GM10266 (cell line): ENCODE measurements at regions not wholly inside any gene's neighbourhood (a gene's known extent, or its start where the extent isn't known, plus 50 kb on each side); places are given as distances from the start of the nearest gene placed in this dataset.
A peak's percentile ranks its signal among the peaks of the same experiment; 100 is the strongest.
"Not testable (repeated sequence)": the region's sequence is repeated elsewhere in the genome, so short reads cannot be mapped to it uniquely, and the experiment has no call there.

Experiments used
- DNase-seq: peaks from one replicate; pipeline ENCODE4 v3.0.0; 2012; ENCODE audit errors: extremely low spot score
- TF ChIP-seq, protein P1 (sequence below): IDR thresholded peaks from 2 replicates; pipeline ENCODE4 v1.5.1; 2012; ENCODE audit warnings: mild to moderate bottlenecking, low read depth; ENCODE audit not compliant: control insufficient read depth, insufficient read depth; ENCODE audit errors: missing control alignments

DNA sequence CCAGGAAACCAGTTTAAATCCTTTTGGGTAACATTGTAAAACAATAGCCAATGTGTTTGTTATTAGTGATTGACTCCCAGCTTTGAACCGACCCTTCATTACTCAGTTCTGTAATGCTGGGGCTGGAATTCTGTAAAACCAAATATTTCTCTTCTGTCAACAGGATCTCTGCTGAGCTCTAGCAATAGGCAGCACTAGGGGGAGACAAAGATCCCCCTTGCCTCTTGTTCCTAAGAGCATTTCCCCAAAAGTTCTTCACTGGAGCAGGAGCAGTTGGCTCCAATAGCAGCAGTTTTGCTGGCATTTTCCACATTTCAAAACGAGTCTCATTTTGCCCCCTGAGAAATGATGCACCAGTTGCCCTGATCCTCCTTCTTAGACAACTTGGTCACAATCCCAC lies 1671.1 kb downstream of the MRPL39 start:
- TF ChIP-seq, protein P1, sequence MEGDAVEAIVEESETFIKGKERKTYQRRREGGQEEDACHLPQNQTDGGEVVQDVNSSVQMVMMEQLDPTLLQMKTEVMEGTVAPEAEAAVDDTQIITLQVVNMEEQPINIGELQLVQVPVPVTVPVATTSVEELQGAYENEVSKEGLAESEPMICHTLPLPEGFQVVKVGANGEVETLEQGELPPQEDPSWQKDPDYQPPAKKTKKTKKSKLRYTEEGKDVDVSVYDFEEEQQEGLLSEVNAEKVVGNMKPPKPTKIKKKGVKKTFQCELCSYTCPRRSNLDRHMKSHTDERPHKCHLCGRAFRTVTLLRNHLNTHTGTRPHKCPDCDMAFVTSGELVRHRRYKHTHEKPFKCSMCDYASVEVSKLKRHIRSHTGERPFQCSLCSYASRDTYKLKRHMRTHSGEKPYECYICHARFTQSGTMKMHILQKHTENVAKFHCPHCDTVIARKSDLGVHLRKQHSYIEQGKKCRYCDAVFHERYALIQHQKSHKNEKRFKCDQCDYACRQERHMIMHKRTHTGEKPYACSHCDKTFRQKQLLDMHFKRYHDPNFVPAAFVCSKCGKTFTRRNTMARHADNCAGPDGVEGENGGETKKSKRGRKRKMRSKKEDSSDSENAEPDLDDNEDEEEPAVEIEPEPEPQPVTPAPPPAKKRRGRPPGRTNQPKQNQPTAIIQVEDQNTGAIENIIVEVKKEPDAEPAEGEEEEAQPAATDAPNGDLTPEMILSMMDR: peak; percentile 29
- no peak for DNase-seq

GRCh38 chr21:23930565-23930964 lies 1676.7 kb downstream of the MRPL39 start:
- DNase-seq: no peak

GRCh38 chr21:23926430-23926829 lies 1680.9 kb downstream of the MRPL39 start:
- DNase-seq: not testable (repeated sequence)

More at GRCh38 chr21:23930565-23930964, 1676.7 kb downstream of the MRPL39 start:
- TF ChIP-seq, protein P1: no peak

- no peak for DNase-seq
- TF ChIP-seq, protein P1: no peak
Measured at GRCh38 chr21:23921670-23922418, 1685.4 kb downstream of the MRPL39 start.

DNA sequence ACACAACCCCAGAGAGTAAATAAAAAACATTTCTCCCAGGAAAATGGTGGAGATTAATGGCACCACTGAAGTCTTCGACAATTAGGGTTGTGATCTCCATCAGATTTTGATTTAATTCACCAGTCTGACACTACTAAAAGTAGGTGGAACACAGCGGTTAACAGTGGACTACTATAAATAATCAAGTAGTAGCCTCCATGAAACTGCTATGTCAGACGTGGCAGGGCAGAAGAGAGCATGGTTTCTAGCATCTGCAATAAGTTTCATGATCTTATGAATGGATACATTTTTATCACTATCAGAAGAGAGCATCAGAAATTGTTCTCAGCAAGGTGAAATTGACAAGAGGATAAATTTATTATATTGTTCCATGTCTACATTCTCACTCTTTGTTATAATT lies 1706.6 kb downstream of the MRPL39 start:
- TF ChIP-seq, protein P1: no peak
- no peak for DNase-seq

GRCh38 chr21:23899561-23899960 lies 1707.7 kb downstream of the MRPL39 start:
- DNase-seq: no peak
- TF ChIP-seq, protein P1: no peak

GRCh38 chr21:23890652-23891051 lies 1716.6 kb downstream of the MRPL39 start:
- DNase-seq: no peak
- TF ChIP-seq, protein P1: no peak

GRCh38 chr21:23887725-23888306 lies 1719.5 kb downstream of the MRPL39 start:
- TF ChIP-seq, protein P1: no peak
- no peak for DNase-seq
